HG03045 (cell line): ENCODE measurements at regions not wholly inside any gene's neighbourhood (a gene's known extent, or its start where the extent isn't known, plus 50 kb on each side); places are given as distances from the start of the nearest gene placed in this dataset.
"Not testable (repeated sequence)": the region's sequence is repeated elsewhere in the genome, so short reads cannot be mapped to it uniquely, and the experiment has no call there.

Experiments
- ATAC-seq: cut with Tn5 transposase; IDR thresholded peaks from one replicate; pipeline ENCODE4 v1.9.1; 2021; ENCODE audit warnings: mild to moderate bottlenecking, moderate library complexity; ENCODE audit not compliant: unreplicated experiment

DNA sequence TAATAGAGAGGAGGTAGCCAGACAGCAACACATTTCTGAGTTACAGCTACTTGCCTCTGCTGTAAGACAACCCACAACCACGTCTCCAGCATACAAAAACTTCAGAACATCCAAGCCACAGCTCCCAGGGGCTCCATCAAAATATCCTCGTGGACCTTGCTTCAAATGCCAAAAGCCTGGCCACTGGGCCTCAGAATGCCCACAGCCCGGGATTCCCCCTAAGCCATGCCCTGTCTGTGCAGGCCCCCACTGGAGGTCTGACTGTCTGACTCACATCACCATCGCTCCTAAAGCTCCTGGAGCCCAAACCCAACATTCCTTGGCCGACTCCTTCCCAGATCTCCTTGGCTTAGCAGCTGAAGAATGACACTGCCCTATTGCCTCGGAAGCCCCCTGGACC is 186.6 kb upstream of the MAGEB16 start:
- ATAC-seq = not testable (repeated sequence)

- ATAC-seq = no peak
Observed at GRCh38 chrX:35617836-35618235, 180.3 kb upstream of the MAGEB16 start.

GRCh38 chrX:35622040-35622439 is 176.1 kb upstream of the MAGEB16 start:
- no peak for ATAC-seq

- no peak for ATAC-seq
Observed at GRCh38 chrX:35622601-35623000, 175.5 kb upstream of the MAGEB16 start.

- no peak for ATAC-seq
Observed at GRCh38 chrX:35625714-35626113, 172.4 kb upstream of the MAGEB16 start.

DNA sequence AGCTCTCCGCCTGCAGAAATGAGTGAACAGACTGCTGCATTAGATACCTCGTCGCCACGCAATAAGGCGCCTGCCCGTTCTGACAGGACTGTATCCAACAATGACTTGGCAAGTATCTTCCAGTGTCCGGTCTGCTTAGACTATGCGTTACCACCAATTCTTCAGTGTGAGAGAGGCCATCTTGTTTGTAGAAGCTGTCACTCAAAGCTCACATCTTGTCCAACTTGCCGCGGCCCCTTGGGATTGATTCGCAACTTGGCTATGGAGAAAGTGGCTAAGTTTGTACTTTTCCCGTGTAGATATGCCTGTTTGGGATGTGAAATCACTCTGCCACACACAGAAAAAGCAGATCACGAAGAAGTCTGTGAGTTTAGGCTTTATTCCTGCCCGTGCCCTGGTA is 172.0 kb upstream of the MAGEB16 start:
- ATAC-seq = no peak

DNA sequence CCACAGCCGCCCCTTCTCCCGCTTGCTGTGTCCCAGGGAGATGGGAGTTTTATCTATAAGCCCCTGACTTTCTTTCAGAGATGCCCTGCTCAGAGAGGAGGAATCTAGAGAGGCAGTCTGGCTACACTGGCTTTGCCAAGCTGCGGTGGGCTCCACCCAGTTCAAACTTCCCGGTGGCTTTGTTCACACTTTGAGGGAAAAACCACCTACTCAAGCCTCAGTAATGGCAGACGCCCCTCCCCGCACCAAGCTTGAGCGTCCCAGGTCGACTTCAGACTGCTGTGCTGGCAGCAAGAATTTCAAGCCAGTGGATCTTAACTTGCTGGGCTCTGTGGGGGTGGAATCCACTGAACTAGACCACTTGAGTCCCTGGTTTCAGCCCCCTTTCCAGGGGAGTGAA is 162.2 kb upstream of the MAGEB16 start:
- ATAC-seq = not testable (repeated sequence)

DNA sequence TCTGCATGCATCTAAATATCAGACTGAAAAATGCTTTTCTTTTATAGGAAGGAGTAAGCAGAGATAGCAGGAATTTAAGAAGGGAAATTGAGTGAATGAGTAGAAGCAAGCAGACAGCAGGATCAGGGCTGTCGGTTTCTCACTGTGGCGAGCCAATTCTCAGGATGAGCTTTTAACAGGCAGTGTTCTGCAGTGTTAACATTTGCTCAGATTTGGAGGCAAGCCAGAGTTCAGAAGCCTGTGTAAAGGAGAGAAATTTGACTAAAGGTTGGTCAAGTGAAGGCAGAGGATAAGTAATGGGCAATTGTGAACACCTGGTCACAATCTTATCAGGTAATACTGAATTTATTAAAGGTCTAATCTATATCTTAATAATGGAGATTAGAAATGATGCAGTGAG is 133.3 kb upstream of the MAGEB16 start:
- no peak for ATAC-seq

DNA sequence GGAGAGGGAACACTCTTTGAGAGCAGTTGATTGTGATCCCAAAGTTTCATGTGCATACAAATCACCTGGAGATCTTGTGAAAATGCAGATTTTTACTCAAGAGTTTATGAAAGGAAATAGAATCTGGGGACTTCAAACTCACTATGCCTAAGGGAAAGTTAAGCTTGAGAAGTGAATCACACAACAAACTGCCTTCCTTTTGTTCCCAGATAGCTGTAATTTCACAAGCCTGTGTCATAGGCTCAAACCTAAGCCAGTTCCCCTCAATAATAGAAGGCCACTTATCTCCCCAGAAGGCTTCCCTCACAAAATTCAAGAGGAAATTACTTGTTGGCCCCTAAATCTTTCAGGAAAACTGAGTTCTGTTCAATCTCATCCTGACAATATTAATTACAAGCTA is 132.8 kb upstream of the MAGEB16 start:
- no peak for ATAC-seq

DNA sequence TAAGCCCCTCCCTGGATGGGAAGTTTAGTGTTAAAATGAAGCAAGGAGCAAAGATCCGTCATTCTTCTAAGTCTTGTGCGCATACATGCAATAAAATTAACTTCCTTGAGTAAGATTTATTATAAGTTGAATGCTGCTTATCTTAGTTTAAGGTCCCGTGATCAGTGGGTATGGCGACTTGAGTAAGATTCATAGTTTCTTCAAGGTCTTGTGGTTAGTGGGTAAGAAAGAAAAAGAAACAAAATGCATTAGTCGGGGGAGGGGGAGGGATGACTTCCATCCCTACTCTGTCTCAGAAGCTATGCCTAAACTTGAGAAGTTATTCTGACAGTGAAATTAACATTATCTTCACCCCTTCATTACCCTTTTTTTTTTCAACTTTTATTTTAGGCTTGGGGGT is 127.3 kb upstream of the MAGEB16 start:
- ATAC-seq = no peak

DNA sequence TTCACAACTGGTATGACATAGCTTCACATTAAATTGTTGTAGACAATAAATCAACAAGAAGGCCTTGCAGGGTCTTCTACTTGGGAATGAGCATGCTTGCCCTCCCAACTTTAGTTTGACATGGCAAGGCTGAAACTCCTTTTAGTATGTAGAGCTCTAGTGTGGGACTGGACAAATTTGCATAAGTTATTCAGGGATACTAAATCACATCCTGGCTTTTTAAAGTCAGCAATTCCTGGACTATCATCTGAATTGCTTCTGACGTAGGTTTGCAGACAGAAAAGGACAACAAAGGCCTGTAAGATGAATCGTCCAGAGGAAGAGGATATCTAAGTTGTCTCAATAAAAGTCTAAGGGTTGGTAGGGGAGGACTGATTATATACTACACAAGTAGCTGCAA is 123.0 kb upstream of the MAGEB16 start:
- no peak for ATAC-seq

DNA sequence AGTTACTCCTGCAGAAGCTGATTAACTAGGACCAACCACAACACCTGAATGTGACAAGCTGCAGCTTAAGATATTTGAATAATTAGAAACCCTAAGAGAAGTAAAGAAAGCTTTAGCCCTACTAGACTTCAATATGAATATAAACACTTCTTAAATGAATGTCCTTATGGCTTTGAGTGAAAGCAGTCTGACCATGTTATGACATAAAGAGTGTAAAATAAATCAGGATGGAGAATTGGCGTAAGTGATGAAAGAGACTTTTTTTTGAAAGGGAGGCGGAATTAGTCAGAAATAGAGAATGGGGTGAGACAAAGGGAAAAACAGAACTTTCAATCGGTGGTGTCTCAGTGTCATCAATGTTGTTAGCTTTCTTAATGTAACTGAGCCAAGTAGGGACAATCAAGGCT is 117.2 kb upstream of the MAGEB16 start:
- no peak for ATAC-seq

DNA sequence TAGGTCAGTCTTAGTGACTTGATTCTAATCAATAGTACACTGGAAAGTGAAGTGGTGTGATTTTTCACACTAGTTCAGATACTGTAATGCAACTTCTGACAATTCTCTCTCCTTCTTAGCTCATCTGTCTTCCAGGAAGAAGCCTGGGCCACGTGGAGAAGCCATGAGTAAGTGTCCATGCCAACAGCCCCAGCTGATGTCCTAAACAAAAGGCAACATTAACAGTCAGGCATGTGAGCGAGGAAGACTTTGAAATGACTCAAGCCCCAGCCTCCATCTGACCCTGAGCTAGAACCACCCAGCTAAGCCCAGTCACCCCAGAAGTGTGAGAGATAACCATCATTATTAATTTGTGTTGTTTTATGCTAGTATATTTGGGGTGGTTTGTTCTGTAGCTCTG is 115.7 kb upstream of the MAGEB16 start:
- no peak for ATAC-seq

- no peak for ATAC-seq
Observed at GRCh38 chrX:35696760-35697234, 101.3 kb upstream of the MAGEB16 start.

DNA sequence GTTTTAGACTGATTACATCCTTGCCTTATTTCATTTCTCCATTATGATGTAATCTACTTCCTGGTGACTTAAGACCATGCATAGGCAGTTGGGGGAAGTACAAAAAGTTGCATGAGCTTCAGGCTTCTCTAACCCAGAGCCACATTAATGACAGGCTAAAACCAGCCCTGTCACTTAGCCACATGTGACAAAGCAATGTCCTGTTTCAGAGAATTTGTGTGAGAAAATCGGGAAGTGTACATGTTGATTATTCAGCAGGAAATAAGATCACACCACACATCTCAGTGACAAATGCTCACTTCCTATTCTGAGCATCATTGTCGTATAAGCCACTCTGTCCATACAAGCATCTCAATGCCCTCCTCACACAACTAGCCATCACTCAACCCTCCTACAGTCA is 98.5 kb upstream of the MAGEB16 start:
- ATAC-seq = no peak

DNA sequence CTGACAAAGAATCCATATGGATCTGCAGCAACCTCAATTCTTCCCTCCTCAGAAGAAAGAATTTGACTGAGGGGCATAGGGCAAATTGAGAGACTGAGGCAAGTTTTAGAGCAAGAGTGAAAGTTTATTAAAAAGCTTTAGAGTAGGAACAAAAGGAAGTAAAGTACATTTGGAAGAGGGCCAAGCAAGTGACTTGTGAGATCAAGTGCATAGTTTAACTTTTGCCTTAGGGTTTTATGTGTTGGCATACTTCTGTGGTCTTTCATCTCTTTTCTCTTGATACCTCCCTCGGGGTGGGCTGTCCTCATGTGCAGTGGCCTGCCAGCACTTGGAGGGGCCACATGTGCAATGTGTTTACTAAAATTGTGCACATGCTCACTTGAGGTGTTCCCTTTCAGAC is 98.0 kb upstream of the MAGEB16 start:
- ATAC-seq = no peak

- ATAC-seq = no peak
Observed at GRCh38 chrX:35711281-35711680, 86.9 kb upstream of the MAGEB16 start.

GRCh38 chrX:35722128-35722527 is 76.0 kb upstream of the MAGEB16 start:
- no peak for ATAC-seq

- no peak for ATAC-seq
Observed at GRCh38 chrX:35726176-35726575, 72.0 kb upstream of the MAGEB16 start.

DNA sequence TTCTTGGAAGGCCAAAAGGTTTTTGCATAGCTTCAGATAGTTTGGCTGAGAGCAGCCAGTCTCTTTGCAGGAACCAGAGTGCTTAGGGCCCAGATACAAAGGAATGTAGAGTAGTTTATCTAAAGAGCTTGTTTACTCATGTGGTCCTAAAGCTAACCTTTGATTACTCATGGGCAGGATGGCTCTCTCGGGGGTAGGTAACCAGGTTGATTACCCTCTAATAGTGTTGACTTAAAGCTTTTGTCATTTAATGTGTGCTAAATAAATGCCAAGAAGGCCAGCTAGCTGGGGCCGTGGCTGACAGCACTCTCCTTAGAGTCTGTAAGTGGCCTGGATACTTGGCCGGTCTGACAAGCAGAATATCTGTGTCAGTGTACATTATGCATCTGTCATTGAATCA is 69.7 kb upstream of the MAGEB16 start:
- ATAC-seq = no peak

GRCh38 chrX:35733879-35734278 is 64.3 kb upstream of the MAGEB16 start:
- ATAC-seq = no peak

- no peak for ATAC-seq
Observed at GRCh38 chrX:35741142-35741541, 57.0 kb upstream of the MAGEB16 start.

- no peak for ATAC-seq
Observed at GRCh38 chrX:35743331-35743730, 54.8 kb upstream of the MAGEB16 start.
